ENCODE measurements at regions not wholly inside any gene's neighbourhood (a gene's known extent, or its start where the extent isn't known, plus 50 kb on each side); places are given as distances from the start of the nearest gene placed in this dataset.

DNA sequence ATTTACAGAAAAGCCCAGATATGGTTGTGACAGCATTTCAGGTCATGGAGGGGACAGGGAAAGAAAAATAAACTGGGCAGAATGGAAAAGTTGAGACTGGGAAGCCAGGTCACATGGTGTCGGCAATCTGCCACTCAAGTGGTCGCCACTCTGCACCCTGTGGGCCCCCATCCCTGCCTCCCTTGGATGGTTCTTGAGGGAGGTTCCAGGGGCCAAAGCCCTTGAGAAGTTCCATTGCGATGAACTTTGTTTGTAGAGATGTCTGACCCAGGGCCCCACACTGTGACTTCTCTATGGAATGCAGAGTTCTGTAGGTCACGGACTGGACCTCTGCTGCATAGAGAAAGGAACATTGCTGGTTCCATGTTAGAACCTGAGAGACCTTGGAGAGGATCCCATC lies 105.7 kb upstream of the SLC14A2 start:
- no peak overlapping the region for H3K4me3 ChIP-seq
- DNase-seq (ENCODE audit: low spot score) = no peak
- no peaks in the 10 kb centered on the region for H3K79me2 ChIP-seq (replicated peaks; ENCODE audit: insufficient read depth)
- no peaks in the 10 kb centered on the region for H3K36me3 ChIP-seq (ENCODE audit: insufficient read depth)
- Mint-ChIP-seq H3K27ac (no peak overlapping the region), H3K4me1 (no peaks in the 10 kb centered on the region), H3K36me3 (ENCODE audit: low read depth) (peaks cover 3% of the 10 kb centered on the region; the same call in 1 of the 3 replicates), H3K27me3 (ENCODE audit: insufficient read depth, low read depth, poor library complexity) (peaks cover 1% of the 10 kb centered on the region), H3K4me3 (no peak overlapping the region), H3K9me3 (peaks cover 12% of the 10 kb centered on the region; the same call in 2 of the 3 replicates)
- H3K4me1 ChIP-seq (ENCODE audit: insufficient read depth) = no peaks in the 10 kb centered on the region
- no peak for ATAC-seq
- H3K27ac ChIP-seq (ENCODE audit: low read depth) = no peak overlapping the region
- no peak for TF ChIP-seq POLR2AphosphoS5 (IDR thresholded peaks at IDR 0.05; ENCODE audit: low read depth)
- no peak for TF ChIP-seq STAT1 (IDR thresholded peaks at IDR 0.05; ENCODE audit: unreplicated experiment)
- TF ChIP-seq, protein P1, sequence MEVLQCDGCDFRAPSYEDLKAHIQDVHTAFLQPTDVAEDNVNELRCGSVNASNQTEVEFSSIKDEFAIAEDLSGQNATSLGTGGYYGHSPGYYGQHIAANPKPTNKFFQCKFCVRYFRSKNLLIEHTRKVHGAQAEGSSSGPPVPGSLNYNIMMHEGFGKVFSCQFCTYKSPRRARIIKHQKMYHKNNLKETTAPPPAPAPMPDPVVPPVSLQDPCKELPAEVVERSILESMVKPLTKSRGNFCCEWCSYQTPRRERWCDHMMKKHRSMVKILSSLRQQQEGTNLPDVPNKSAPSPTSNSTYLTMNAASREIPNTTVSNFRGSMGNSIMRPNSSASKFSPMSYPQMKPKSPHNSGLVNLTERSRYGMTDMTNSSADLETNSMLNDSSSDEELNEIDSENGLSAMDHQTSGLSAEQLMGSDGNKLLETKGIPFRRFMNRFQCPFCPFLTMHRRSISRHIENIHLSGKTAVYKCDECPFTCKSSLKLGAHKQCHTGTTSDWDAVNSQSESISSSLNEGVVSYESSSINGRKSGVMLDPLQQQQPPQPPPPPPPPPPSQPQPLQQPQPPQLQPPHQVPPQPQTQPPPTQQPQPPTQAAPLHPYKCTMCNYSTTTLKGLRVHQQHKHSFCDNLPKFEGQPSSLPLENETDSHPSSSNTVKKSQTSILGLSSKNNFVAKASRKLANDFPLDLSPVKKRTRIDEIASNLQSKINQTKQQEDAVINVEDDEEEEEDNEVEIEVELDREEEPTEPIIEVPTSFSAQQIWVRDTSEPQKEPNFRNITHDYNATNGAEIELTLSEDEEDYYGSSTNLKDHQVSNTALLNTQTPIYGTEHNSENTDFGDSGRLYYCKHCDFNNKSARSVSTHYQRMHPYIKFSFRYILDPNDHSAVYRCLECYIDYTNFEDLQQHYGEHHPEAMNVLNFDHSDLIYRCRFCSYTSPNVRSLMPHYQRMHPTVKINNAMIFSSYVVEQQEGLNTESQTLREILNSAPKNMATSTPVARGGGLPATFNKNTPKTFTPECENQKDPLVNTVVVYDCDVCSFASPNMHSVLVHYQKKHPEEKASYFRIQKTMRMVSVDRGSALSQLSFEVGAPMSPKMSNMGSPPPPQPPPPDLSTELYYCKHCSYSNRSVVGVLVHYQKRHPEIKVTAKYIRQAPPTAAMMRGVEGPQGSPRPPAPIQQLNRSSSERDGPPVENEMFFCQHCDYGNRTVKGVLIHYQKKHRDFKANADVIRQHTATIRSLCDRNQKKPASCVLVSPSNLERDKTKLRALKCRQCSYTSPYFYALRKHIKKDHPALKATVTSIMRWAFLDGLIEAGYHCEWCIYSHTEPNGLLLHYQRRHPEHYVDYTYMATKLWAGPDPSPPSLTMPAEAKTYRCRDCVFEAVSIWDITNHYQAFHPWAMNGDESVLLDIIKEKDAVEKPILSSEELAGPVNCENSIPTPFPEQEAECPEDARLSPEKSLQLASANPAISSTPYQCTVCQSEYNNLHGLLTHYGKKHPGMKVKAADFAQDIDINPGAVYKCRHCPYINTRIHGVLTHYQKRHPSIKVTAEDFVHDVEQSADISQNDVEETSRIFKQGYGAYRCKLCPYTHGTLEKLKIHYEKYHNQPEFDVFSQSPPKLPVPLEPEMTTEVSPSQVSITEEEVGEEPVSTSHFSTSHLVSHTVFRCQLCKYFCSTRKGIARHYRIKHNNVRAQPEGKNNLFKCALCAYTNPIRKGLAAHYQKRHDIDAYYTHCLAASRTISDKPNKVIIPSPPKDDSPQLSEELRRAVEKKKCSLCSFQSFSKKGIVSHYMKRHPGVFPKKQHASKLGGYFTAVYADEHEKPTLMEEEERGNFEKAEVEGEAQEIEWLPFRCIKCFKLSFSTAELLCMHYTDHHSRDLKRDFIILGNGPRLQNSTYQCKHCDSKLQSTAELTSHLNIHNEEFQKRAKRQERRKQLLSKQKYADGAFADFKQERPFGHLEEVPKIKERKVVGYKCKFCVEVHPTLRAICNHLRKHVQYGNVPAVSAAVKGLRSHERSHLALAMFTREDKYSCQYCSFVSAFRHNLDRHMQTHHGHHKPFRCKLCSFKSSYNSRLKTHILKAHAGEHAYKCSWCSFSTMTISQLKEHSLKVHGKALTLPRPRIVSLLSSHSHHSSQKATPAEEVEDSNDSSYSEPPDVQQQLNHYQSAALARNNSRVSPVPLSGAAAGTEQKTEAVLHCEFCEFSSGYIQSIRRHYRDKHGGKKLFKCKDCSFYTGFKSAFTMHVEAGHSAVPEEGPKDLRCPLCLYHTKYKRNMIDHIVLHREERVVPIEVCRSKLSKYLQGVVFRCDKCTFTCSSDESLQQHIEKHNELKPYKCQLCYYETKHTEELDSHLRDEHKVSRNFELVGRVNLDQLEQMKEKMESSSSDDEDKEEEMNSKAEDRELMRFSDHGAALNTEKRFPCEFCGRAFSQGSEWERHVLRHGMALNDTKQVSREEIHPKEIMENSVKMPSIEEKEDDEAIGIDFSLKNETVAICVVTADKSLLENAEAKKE (CRISPR knock-in tag; IDR thresholded peaks at IDR 0.05) = no peak
- no peaks in the 10 kb centered on the region for H3K27me3 ChIP-seq (ENCODE audit: insufficient read depth)
- no peaks in the 10 kb centered on the region for H3F3A ChIP-seq (replicated peaks; ENCODE audit: low read depth)
- H4K20me1 ChIP-seq (replicated peaks; ENCODE audit: insufficient read depth) = no peaks in the 10 kb centered on the region
- H3K9me2 ChIP-seq (ENCODE audit: insufficient read depth) = peaks cover 19% of the 10 kb centered on the region
- H2AFZ ChIP-seq = no peak overlapping the region
- H3K4me2 ChIP-seq = no peak overlapping the region

DNA sequence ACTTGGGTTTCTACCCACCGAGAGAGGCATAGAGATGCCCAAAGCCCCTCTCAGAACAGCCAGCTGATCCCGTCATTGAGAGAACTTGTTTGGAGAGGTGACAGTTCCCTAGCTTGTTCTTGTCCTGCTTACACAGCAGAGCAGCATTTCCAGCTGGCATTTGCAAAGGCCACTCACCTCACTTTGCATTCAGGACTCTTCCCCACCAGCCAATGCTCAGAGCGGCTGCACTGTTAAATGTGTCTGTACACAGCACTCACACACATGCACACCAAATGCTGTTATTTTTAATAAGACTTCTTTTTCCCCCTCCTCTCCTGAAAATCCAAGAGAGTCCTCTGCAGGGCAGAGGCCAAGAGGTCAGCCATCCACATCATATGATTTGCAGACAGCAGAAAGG lies 104.6 kb upstream of the SLC14A2 start:
- no peak overlapping the region for H3K27ac Mint-ChIP-seq
- H3K27ac ChIP-seq (ENCODE audit: low read depth) = no peak overlapping the region
- TF ChIP-seq EZH2phosphoT487 (IDR thresholded peaks at IDR 0.05; ENCODE audit: unreplicated experiment) = no peak
- no peak for TF ChIP-seq POLR2AphosphoS5 (IDR thresholded peaks at IDR 0.05; ENCODE audit: low read depth)
- no peak for TF ChIP-seq ZNF114 (CRISPR knock-in tag; IDR thresholded peaks at IDR 0.05)
- TF ChIP-seq, protein P2, sequence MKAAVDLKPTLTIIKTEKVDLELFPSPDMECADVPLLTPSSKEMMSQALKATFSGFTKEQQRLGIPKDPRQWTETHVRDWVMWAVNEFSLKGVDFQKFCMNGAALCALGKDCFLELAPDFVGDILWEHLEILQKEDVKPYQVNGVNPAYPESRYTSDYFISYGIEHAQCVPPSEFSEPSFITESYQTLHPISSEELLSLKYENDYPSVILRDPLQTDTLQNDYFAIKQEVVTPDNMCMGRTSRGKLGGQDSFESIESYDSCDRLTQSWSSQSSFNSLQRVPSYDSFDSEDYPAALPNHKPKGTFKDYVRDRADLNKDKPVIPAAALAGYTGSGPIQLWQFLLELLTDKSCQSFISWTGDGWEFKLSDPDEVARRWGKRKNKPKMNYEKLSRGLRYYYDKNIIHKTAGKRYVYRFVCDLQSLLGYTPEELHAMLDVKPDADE (IDR thresholded peaks at IDR 0.05) = no peak
- TF ChIP-seq JUNB (IDR thresholded peaks at IDR 0.05; ENCODE audit: unreplicated experiment) = no peak

More for the DNA sequence above, 104.6 kb upstream of the SLC14A2 start:
- ATAC-seq = no peak
- H3K4me2 ChIP-seq = no peak overlapping the region
- no peaks in the 10 kb centered on the region for H3K36me3 ChIP-seq (ENCODE audit: insufficient read depth)
- no peaks in the 10 kb centered on the region for H3K27me3 ChIP-seq (ENCODE audit: insufficient read depth)
- peaks cover 3% of the 10 kb centered on the region; the same call in 1 of the 3 replicates for H3K36me3 Mint-ChIP-seq (ENCODE audit: low read depth)
- peaks cover 6% of the 10 kb centered on the region; the same call in 2 of the 3 replicates for H3K4me1 Mint-ChIP-seq
- H3K27me3 Mint-ChIP-seq (ENCODE audit: insufficient read depth, low read depth, poor library complexity) = no peaks in the 10 kb centered on the region
- no peaks in the 10 kb centered on the region for H3F3A ChIP-seq (replicated peaks; ENCODE audit: low read depth)
- H4K20me1 ChIP-seq (replicated peaks; ENCODE audit: insufficient read depth) = no peaks in the 10 kb centered on the region
- H3K79me2 ChIP-seq (replicated peaks; ENCODE audit: insufficient read depth) = no peaks in the 10 kb centered on the region
- no peaks in the 10 kb centered on the region for H3K4me1 ChIP-seq (ENCODE audit: insufficient read depth)
- no peak overlapping the region for H3K4me3 Mint-ChIP-seq
- H3K9me3 Mint-ChIP-seq = peaks cover 12% of the 10 kb centered on the region; the same call in 2 of the 3 replicates
- DNase-seq (ENCODE audit: low spot score) = no peak
- no peak overlapping the region for H3K4me3 ChIP-seq
- H3K9me2 ChIP-seq (ENCODE audit: insufficient read depth) = peaks cover 19% of the 10 kb centered on the region
- H2AFZ ChIP-seq = no peak overlapping the region
